GM23248 (cell line): ENCODE measurements at regions not wholly inside any gene's neighbourhood (a gene's known extent, or its start where the extent isn't known, plus 50 kb on each side); places are given as distances from the start of the nearest gene placed in this dataset.
"Not testable (repeated sequence)": the region's sequence is repeated elsewhere in the genome, so short reads cannot be mapped to it uniquely, and the experiment has no call there.

Experiments
- DNase-seq: peaks from one replicate; pipeline ENCODE4 v3.0.0-alpha.2; 2015
- H2AFZ ChIP-seq: fragments of 200-600 bp; sonication (generic); 2 replicates; pipeline ENCODE4 v1.6.1; 2016; ENCODE audit warnings: antibody characterized with exemption
- H3F3A ChIP-seq: fragments of 200-600 bp; sonication (generic); 2 replicates; pipeline ENCODE4 v1.6.1; 2016; ENCODE audit warnings: mild to moderate bottlenecking, antibody characterized with exemption, mixed run types; ENCODE audit not compliant: insufficient read depth
- H3K27ac ChIP-seq: fragments of 200-600 bp; sonication (generic); 2 replicates; pipeline ENCODE4 v1.5.1; 2016; ENCODE audit warnings: mild to moderate bottlenecking
- H3K27me3 ChIP-seq: fragments of 200-600 bp; sonication (generic); replicated peaks from 2 replicates; pipeline ENCODE4 v1.6.1; 2016; ENCODE audit warnings: mild to moderate bottlenecking; ENCODE audit not compliant: insufficient read depth
- H3K36me3 ChIP-seq: fragments of 200-600 bp; sonication (generic); 2 replicates; pipeline ENCODE4 v1.6.1; 2016; ENCODE audit warnings: low read depth, mild to moderate bottlenecking
- H3K4me1 ChIP-seq: fragments of 200-600 bp; sonication (generic); 2 replicates; pipeline ENCODE4 v1.6.1; 2016; ENCODE audit warnings: mild to moderate bottlenecking; ENCODE audit not compliant: insufficient read depth
- H3K4me2 ChIP-seq: fragments of 200-600 bp; sonication (generic); one replicate; pipeline ENCODE4 v1.6.1; 2016; ENCODE audit warnings: mild to moderate bottlenecking; ENCODE audit not compliant: unreplicated experiment
- H3K4me3 ChIP-seq: fragments of 200-600 bp; sonication (generic); 2 replicates; pipeline ENCODE4 v1.5.1; 2016; ENCODE audit warnings: mild to moderate bottlenecking
- H3K79me2 ChIP-seq: fragments of 200-600 bp; sonication (generic); 2 replicates; pipeline ENCODE4 v1.6.1; 2016; ENCODE audit warnings: mild to moderate bottlenecking; ENCODE audit not compliant: insufficient read depth
- H3K9ac ChIP-seq: fragments of 200-600 bp; sonication (generic); 2 replicates; pipeline ENCODE4 v1.6.1; 2016; ENCODE audit warnings: mild to moderate bottlenecking
- H3K9me2 ChIP-seq: fragments of 200-600 bp; sonication (generic); 2 replicates; pipeline ENCODE4 v1.6.1; 2016; ENCODE audit warnings: mixed run types, mild to moderate bottlenecking, moderate library complexity; ENCODE audit not compliant: insufficient read depth
- H3K9me3 ChIP-seq: fragments of 200-600 bp; sonication (generic); one replicate; pipeline ENCODE4 v1.6.1; 2017; ENCODE audit warnings: low read depth
- H4K20me1 ChIP-seq: fragments of 200-600 bp; sonication (generic); 2 replicates; pipeline ENCODE4 v1.6.0; 2016; ENCODE audit not compliant: insufficient read depth
- EZH2 ChIP-seq: fragments of 200-600 bp; sonication (generic); IDR thresholded peaks from 2 replicates; pipeline ENCODE4 v1.6.1; 2018; ENCODE audit warnings: antibody characterized with exemption, mild to moderate bottlenecking; ENCODE audit not compliant: insufficient read depth, poor library complexity, severe bottlenecking
- EZH2phosphoT487 ChIP-seq: fragments of 200-600 bp; sonication (generic); IDR thresholded peaks from 2 replicates; pipeline ENCODE4 v1.6.1; 2018; ENCODE audit warnings: antibody characterized with exemption, moderate library complexity, mild to moderate bottlenecking, low read depth; ENCODE audit not compliant: insufficient read depth
- WGBS, 2 experiments: methylation state at CpG; one replicate each; pipeline ENCODE4 v1.1.6; 2015 to 2017; ENCODE audit warnings: low lambda C conversion rate in 2 of 2, low coverage in 1 of 2; ENCODE audit errors: missing lambda C conversion rate in 2 of 2; 5-methylcytosine and 5-hydroxymethylcytosine counted together
- in situ Hi-C: fragments of 300-500 bp; cut with MboI; formaldehyde crosslinking; loops from 2 replicates; pipeline ENCODE4 v1.15.0; 2020

DNA sequence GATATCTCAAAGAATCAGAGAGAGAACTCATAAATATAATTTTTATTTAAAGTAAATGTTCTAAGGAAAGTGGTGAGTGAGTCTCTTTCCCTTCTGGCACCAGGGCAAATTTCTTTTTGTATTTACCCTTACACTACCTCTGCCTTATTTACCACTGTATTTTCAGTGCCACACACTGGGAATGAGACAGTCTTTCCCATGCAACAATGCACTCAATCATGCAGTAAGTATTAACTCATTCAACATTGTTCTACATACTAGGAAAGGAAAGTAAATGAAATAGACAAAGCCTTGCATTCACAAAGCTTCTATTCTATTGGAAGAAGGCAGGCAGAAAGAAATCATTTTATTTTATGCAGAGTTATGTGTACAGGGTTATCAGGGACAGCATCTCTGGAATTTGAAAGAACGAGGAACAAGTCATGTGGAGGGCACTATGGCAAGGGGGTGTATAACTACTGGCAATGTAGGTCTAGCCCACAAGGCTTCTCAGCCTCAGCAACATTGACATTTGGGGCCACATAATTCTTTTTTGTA is 129.8 kb upstream of the PRDX6 start:
- H3K27ac ChIP-seq: no peak overlapping the region
- WGBS, 2 experiments: 94 to 100% methylated on average over 1 of the region's 1 CpG
- H3K4me2 ChIP-seq: no peak overlapping the region
- in situ Hi-C loops: no loop called here
- H3K27me3 ChIP-seq: no peaks in the 10 kb centered on the region
- H3K9me3 ChIP-seq: no peaks in the 10 kb centered on the region
- no peak overlapping the region for H3K9ac ChIP-seq
- H3F3A ChIP-seq: peaks cover 4% of the 10 kb centered on the region; the same call in 1 of the 2 replicates
- DNase-seq: no peak
- TF ChIP-seq EZH2 (no peak), EZH2phosphoT487 (no peak)
- H3K79me2 ChIP-seq: no peaks in the 10 kb centered on the region
- H3K9me2 ChIP-seq: no peaks in the 10 kb centered on the region
- no peaks in the 10 kb centered on the region for H4K20me1 ChIP-seq
- H2AFZ ChIP-seq: no peak overlapping the region
- H3K36me3 ChIP-seq: no peaks in the 10 kb centered on the region
- H3K4me3 ChIP-seq: no peak overlapping the region
- H3K4me1 ChIP-seq: peaks cover 15% of the 10 kb centered on the region

DNA sequence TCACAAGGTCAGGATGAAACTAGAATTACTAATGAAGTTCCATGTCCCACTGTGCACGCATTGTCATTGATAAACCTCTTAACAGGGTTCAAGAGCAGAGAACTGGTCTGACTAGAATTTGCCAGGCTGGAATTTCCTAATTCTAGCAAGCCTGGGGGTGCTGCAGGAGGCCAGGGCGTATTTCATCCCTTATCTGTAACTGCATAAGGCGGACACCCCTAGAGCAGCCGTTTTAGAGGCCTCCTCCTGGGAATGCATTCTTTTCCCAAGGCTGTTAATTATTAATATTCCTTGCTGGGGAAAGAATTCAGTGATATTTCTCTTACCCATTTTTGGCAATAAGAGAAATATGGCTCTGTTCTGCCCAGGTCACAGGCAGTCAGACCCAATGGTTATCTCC is 124.5 kb upstream of the PRDX6 start:
- H3K27me3 ChIP-seq, H3K4me3 ChIP-seq, H3K27ac ChIP-seq, H4K20me1 ChIP-seq, H3K4me2 ChIP-seq, H2AFZ ChIP-seq, H3K9ac ChIP-seq, H3K9me3 ChIP-seq, H3K79me2 ChIP-seq, H3K9me2 ChIP-seq, DNase-seq, H3K36me3 ChIP-seq, in situ Hi-C loops: not testable (repeated sequence)
- Histone ChIP-seq H3K4me1 (peaks cover 17% of the 10 kb centered on the region), H3F3A (peaks cover 10% of the 10 kb centered on the region)
- WGBS, 2 experiments: 79 to 80% methylated on average over 4 of the region's 4 CpGs

DNA sequence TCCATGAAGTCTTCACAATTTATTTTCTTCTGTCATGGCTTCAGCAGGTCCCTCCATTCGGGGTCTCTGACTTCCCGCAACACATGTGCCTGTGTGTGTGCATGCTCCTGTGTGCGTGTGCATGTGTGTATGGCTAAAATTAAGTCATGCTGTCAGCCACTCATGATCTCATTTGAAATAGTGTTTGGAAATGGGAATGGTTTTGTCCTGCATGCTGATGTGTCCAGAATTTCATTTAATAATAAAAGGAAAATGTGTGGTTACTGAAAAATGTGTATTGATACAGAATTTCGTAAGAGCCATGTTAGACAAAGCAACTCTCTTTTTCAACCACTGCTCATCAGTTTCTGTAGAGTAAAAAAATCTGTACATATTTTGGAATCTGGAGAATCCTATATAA is 123.8 kb upstream of the PRDX6 start:
- Histone ChIP-seq H3K79me2 (no peaks in the 10 kb centered on the region), H2AFZ (no peak overlapping the region), H3K27ac (no peak overlapping the region), H3K9me3 (no peaks in the 10 kb centered on the region), H3K27me3 (no peaks in the 10 kb centered on the region), H3K9ac (no peak overlapping the region), H3K4me1 (peaks cover 17% of the 10 kb centered on the region), H4K20me1 (no peaks in the 10 kb centered on the region), H3F3A (peaks cover 10% of the 10 kb centered on the region), H3K36me3 (no peaks in the 10 kb centered on the region), H3K4me3 (no peak overlapping the region), H3K4me2 (no peak overlapping the region), H3K9me2 (no peaks in the 10 kb centered on the region)
- WGBS, 2 experiments: 70 to 79% methylated on average over 4 of the region's 4 CpGs
- DNase-seq: peak; percentile 13
- TF ChIP-seq EZH2phosphoT487 (no peak), EZH2 (no peak)
- in situ Hi-C loops: no loop called here

DNA sequence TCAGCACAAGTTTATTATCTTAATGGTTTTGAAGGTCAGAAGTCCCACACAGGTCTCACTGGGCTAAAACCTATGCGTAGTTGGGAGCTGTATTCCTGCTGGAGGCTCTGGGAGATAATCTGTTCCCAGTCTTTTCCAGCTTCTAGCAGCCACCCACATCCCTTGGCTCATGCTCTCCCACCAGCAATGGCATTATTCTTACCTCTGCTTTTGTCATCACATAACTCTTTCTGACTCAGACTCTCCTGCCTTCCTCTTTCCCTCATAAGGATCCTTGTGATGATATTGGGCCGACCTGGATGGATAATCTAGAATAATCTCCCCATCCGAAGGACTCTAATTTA is 122.2 kb upstream of the PRDX6 start:
- 80 to 87% methylated on average over 3 of the region's 3 CpGs for WGBS, 2 experiments
- no peak overlapping the region for H2AFZ ChIP-seq
- H3K4me3 ChIP-seq: no peak overlapping the region
- H3K36me3 ChIP-seq: no peaks in the 10 kb centered on the region
- H3K79me2 ChIP-seq: no peaks in the 10 kb centered on the region
- in situ Hi-C loops: no loop called here
- no peaks in the 10 kb centered on the region for H4K20me1 ChIP-seq
- no peaks in the 10 kb centered on the region for H3K9me3 ChIP-seq
- no peak overlapping the region for H3K4me2 ChIP-seq
- no peak overlapping the region for H3K9ac ChIP-seq
- H3F3A ChIP-seq: peaks cover 10% of the 10 kb centered on the region
- no peaks in the 10 kb centered on the region for H3K9me2 ChIP-seq
- no peaks in the 10 kb centered on the region for H3K27me3 ChIP-seq
- H3K27ac ChIP-seq: no peak overlapping the region
- peaks cover 17% of the 10 kb centered on the region for H3K4me1 ChIP-seq
- no peak for TF ChIP-seq EZH2
- no peak for TF ChIP-seq EZH2phosphoT487
- DNase-seq: no peak

DNA sequence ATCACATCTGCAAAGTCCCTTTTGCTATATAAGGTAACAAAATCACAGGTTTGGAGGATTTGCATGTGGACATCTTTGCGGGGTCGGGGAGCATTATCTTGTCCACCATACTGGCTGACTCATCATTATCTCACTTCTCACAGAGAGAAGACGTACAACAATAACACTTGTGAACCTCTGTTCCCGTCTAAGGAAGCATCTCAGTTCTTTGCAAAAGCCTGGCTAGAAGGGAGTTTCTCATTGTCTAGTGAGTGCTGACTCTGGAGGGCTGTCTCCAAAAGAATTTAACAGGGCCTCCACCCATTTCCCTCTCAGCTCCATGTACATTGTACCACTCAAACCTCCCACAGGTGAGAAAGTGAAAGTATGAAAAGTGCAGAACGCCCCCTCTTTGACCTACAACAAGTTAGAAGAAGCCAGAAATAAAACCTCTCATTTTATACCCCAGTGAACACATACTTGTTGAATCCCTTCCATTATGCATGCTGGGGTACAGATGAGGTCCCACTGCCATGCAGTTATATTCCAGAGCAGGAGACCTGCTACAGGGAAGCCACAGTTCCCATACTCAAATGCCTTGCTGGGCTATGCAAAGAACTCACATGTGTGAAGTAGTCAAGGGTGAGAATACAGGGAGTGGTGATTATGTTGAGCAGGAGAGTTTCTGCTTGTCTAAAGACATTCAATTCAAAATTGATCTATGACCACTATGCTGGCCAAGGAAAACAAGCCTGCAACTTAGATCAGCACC is 121.7 kb upstream of the PRDX6 start:
- no peak overlapping the region for H3K27ac ChIP-seq
- H4K20me1 ChIP-seq: no peaks in the 10 kb centered on the region

More for the DNA sequence above, 121.7 kb upstream of the PRDX6 start:
- H3K9ac ChIP-seq: no peak overlapping the region
- H3K79me2 ChIP-seq: no peaks in the 10 kb centered on the region
- H2AFZ ChIP-seq: no peak overlapping the region
- WGBS, 2 experiments: 87 to 89% methylated on average over 5 of the region's 5 CpGs
- H3K9me2 ChIP-seq: no peaks in the 10 kb centered on the region
- H3K4me3 ChIP-seq: no peak overlapping the region
- peaks cover 10% of the 10 kb centered on the region for H3F3A ChIP-seq
- H3K4me2 ChIP-seq: no peak overlapping the region
- no peaks in the 10 kb centered on the region for H3K9me3 ChIP-seq
- no peak for TF ChIP-seq EZH2
- TF ChIP-seq EZH2phosphoT487: no peak
- H3K27me3 ChIP-seq: no peaks in the 10 kb centered on the region
- H3K4me1 ChIP-seq: peaks cover 17% of the 10 kb centered on the region
- DNase-seq: no peak
- in situ Hi-C loops: no loop called here
- H3K36me3 ChIP-seq: no peaks in the 10 kb centered on the region
